WTC11 (cell line): ENCODE measurements at regions not wholly inside any gene's neighbourhood (a gene's known extent, or its start where the extent isn't known, plus 50 kb on each side); places are given as distances from the start of the nearest gene placed in this dataset.

Experiments used
- ATF2 ChIP-seq: sonication (generic); formaldehyde crosslinking; IDR thresholded peaks from 2 replicates; pipeline ENCODE4 v1.8.1; 2022; ENCODE audit warnings: low read depth, missing genetic modification reagents, borderline replicate concordance
- CTCF ChIP-seq: fragments of 200-600 bp; IDR thresholded peaks from 2 replicates; pipeline ENCODE4 v1.8.0; 2022; ENCODE audit warnings: antibody characterized with exemption
- ELF4 ChIP-seq: sonication (generic); formaldehyde crosslinking; IDR thresholded peaks from 2 replicates; pipeline ENCODE4 v1.8.1; 2022; ENCODE audit warnings: low read depth, mild to moderate bottlenecking, moderate library complexity, missing genetic modification reagents
- IRF1 ChIP-seq: sonication (generic); formaldehyde crosslinking; IDR thresholded peaks from 2 replicates; pipeline ENCODE4 v1.8.0; 2023; ENCODE audit warnings: missing genetic modification reagents
- NR2C2 ChIP-seq: sonication (generic); formaldehyde crosslinking; IDR thresholded peaks from 2 replicates; pipeline ENCODE4 v1.8.0; 2022; ENCODE audit warnings: mild to moderate bottlenecking, missing genetic modification reagents
- SP1 ChIP-seq: sonication (generic); formaldehyde crosslinking; conservative IDR thresholded peaks from 2 replicates; pipeline ENCODE4 v1.8.1; 2022; ENCODE audit warnings: missing genetic modification reagents
- TEAD1 ChIP-seq: sonication (generic); formaldehyde crosslinking; IDR thresholded peaks from 2 replicates; pipeline ENCODE4 v1.8.0; 2022; ENCODE audit warnings: mild to moderate bottlenecking, missing genetic modification reagents
- TP53 ChIP-seq: sonication (generic); formaldehyde crosslinking; IDR thresholded peaks from 2 replicates; pipeline ENCODE4 v1.8.1; 2023; ENCODE audit warnings: mild to moderate bottlenecking, missing genetic modification reagents
- ZNF671 ChIP-seq: fragments of 250-450 bp; sonication (Bioruptor Pico); IDR thresholded peaks from 2 replicates; pipeline ENCODE4 v1.8.0; 2021; ENCODE audit warnings: mild to moderate bottlenecking

GRCh38 chr5:4348423-4348822, 752.8 kb downstream of the IRX1 start:
- TF ChIP-seq CTCF = no peak
- no peak for TF ChIP-seq ZNF671 (CRISPR knock-in tag)
- no peak for TF ChIP-seq NR2C2
- no peak for TF ChIP-seq ATF2
- TF ChIP-seq TEAD1 (CRISPR knock-in tag) = no peak
- TF ChIP-seq TP53 = no peak
- TF ChIP-seq IRF1 (CRISPR knock-in tag) = no peak
- TF ChIP-seq ELF4 (CRISPR knock-in tag) = no peak
- no peak for TF ChIP-seq SP1 (CRISPR knock-in tag)
